Right lobe of liver (tissue), 6 donors: ENCODE measurements at regions not wholly inside any gene's neighbourhood (a gene's known extent, or its start where the extent isn't known, plus 50 kb on each side); places are given as distances from the start of the nearest gene placed in this dataset.

Source experiments
- ATAC-seq, 4 donors: fragments of 200-7000 bp; cut with Tn5 transposase; one replicate each; pipeline ENCODE4 v1.9.1; 2020; ENCODE audit warnings: mild to moderate bottlenecking in 4 of 4, moderate library complexity in 4 of 4
- DNase-seq, 3 donors: peaks; one replicate each; pipeline ENCODE4 v3.0.0-alpha.2; 2020
- H3K27ac ChIP-seq, 3 donors: fragments of 200-600 bp; one replicate each; pipeline ENCODE4 v1.8.0; 2022
- H3K27me3 ChIP-seq, 2 donors: fragments of 200-600 bp; one replicate each; pipeline ENCODE4 v1.8.0; 2022
- H3K36me3 ChIP-seq, 4 donors: fragments of 200-600 bp; sonication (generic) in 1 of 4; one replicate each; pipeline versions ENCODE4 v1.5.1 to v1.8.0; 2017 to 2022; ENCODE audit warnings: control low read depth in 1 of 4
- H3K4me1 ChIP-seq, 4 donors: fragments of 200-600 bp; sonication (generic) in 1 of 4; one replicate each; pipeline versions ENCODE4 v1.5.1 to v1.8.0; 2017 to 2022; ENCODE audit warnings: control low read depth in 1 of 4
- H3K4me3 ChIP-seq, 3 donors: fragments of 200-600 bp; one replicate each; pipeline ENCODE4 v1.8.0; 2022
- H3K9me3 ChIP-seq, 4 donors: fragments of 200-600 bp; sonication (generic) in 1 of 4; one replicate each; pipeline versions ENCODE4 v1.5.1 to v1.8.0; 2017 to 2022; ENCODE audit warnings: control low read depth in 1 of 4
- POLR2A ChIP-seq: fragments of 450-650 bp; IDR thresholded peaks from one replicate; pipeline ENCODE4 v1.6.1; 2017; ENCODE audit warnings: antibody characterized with exemption, mild to moderate bottlenecking
- WGBS: methylation state at CpG from one replicate; pipeline ENCODE4 v1.1.6; 2018; ENCODE audit warnings: low coverage, low lambda C conversion rate; ENCODE audit not compliant: insufficient coverage; ENCODE audit errors: missing lambda C conversion rate; 5-methylcytosine and 5-hydroxymethylcytosine counted together
- intact Hi-C, 2 donors: fragments of 100-400 bp; cut with DNase I; formaldehyde crosslinking; loops; one replicate each; pipeline versions ENCODE4 v1.11.2 to v1.14.1; 2022
- TF ChIP-seq, protein P1 (sequence below), 4 donors: fragments of 200-600 bp in 3 of 4; fragments of 450-650 bp in 1 of 4; IDR thresholded peaks; one replicate each; pipeline versions ENCODE4 v1.5.1 to v1.8.0; 2016 to 2022; ENCODE audit warnings: antibody characterized with exemption in 4 of 4, mild to moderate bottlenecking in 2 of 4
- donor health status: DM: no; HTN: yes; CAD: no.
- donor health status: DM: no; HTN: no; CAD: no.
- donor health status: DM: no; HTN: no; CAD: no.
- donor health status: DM: no; HTN: yes; CAD: no.
- donor health status: DM: no; HTN: yes; CAD: no.

DNA sequence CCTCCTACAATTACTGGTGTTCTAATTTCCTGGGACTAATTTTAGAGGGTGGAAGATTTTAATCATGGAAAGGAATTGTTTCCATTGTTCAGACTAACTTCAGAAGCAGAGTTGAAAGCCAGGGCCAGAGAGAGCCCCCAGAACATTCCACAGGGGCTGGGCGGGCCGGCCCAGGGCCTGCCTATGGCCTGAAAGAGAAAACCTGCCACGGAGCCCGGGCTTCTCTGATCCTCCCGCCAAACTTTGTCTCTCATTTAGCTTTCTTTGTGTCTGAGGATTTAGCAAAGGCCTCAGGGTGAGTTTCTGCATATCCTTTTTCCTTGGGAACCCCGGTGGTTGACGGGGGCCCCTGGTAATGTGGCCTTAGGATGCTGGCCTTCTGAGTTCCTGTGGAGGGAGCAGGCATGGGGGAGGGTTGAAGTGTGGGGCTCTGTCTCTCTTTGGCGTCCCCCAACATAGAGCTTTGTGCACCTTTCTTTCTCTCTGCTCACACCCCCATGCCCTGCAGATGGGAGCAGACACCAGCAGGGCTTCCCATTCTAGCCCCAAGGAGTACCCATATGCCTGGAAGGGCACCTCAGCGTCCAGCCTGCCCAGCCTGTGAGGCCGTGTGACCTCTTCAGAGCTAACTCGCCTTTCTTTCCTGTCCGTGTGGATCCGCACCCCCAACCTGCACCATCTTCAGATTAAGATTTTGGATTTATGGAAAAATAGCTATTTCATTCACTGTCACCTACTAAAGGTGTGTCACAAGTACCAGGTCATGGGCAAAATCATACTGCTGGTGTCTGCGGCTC, 539.5 kb downstream of the FGF9 start:
- H3K4me1 ChIP-seq = no peaks in the 10 kb centered on the region
- DNase-seq = no peak
- no peaks in the 10 kb centered on the region for H3K27me3 ChIP-seq
- no peaks in the 10 kb centered on the region for H3K9me3 ChIP-seq
- TF ChIP-seq, protein P1, sequence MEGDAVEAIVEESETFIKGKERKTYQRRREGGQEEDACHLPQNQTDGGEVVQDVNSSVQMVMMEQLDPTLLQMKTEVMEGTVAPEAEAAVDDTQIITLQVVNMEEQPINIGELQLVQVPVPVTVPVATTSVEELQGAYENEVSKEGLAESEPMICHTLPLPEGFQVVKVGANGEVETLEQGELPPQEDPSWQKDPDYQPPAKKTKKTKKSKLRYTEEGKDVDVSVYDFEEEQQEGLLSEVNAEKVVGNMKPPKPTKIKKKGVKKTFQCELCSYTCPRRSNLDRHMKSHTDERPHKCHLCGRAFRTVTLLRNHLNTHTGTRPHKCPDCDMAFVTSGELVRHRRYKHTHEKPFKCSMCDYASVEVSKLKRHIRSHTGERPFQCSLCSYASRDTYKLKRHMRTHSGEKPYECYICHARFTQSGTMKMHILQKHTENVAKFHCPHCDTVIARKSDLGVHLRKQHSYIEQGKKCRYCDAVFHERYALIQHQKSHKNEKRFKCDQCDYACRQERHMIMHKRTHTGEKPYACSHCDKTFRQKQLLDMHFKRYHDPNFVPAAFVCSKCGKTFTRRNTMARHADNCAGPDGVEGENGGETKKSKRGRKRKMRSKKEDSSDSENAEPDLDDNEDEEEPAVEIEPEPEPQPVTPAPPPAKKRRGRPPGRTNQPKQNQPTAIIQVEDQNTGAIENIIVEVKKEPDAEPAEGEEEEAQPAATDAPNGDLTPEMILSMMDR (IDR thresholded peaks at IDR 0.05) = no peak
- TF ChIP-seq POLR2A = no peak
- H3K27ac ChIP-seq = no peak overlapping the region
- 79% methylated on average over 3 of the region's 14 CpGs for WGBS
- no peak for ATAC-seq
- no peaks in the 10 kb centered on the region for H3K36me3 ChIP-seq
- intact Hi-C loops = no loop called here
- H3K4me3 ChIP-seq = no peak overlapping the region

DNA sequence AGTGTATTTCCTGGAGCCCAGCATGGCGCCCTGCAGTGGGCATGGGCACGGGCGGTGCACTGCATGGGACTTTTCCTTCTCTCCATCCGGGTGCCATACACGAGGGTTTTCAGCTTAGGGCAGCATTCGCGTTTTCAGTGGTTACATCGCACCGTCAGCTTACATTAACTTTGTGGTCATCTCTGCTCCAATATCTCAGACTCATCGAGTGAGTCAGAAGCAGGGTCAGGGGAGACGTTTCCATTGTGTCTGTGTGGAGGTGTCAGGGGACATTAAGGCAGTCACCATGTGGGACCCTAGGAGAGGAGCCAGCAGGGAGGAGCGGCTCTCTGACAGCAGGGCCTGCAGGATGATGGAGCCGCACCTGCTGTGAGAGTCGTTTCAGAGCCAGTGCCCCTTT, 541.0 kb downstream of the FGF9 start:
- DNase-seq = no peak
- Histone ChIP-seq H3K4me1 (no peaks in the 10 kb centered on the region), H3K27ac (no peak overlapping the region), H3K27me3 (no peaks in the 10 kb centered on the region), H3K36me3 (no peaks in the 10 kb centered on the region), H3K4me3 (no peak overlapping the region), H3K9me3 (no peaks in the 10 kb centered on the region)
- ATAC-seq = no peak
- 75% methylated on average over 11 of the region's 14 CpGs for WGBS
- no peak for TF ChIP-seq POLR2A
- intact Hi-C loops = no loop called here

DNA sequence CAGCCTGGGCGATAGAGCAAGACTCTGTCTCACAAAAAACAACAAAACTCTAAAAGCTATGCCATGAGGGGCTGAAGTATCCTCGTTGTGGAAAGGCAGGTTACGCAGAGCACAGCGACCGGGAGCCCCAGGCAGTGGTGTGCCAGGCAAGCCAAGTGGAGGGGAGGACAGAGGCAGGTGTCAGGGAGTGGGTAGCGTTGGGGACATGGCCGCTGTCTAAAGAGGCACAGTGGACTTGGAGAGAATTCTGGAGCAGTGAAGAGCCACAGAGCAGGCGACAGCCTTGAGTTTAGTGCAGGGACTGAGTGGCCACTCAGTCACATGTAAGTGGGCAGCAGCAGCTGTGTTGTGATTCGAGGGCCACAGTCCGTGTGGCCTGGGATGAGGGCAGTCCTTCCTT, 541.7 kb downstream of the FGF9 start:
- TF ChIP-seq, protein P1 (IDR thresholded peaks at IDR 0.05) = no peak
- TF ChIP-seq POLR2A = no peak
- no peaks in the 10 kb centered on the region for H3K36me3 ChIP-seq
- no peaks in the 10 kb centered on the region for H3K9me3 ChIP-seq
- ATAC-seq = peak in 1 of 4 donors; percentile 19
- H3K4me3 ChIP-seq = no peak overlapping the region
- no peaks in the 10 kb centered on the region for H3K4me1 ChIP-seq
- intact Hi-C loops = no loop called here
- 70% methylated on average over 4 of the region's 10 CpGs for WGBS
- H3K27ac ChIP-seq = no peak overlapping the region
- no peak for DNase-seq
- no peaks in the 10 kb centered on the region for H3K27me3 ChIP-seq

DNA sequence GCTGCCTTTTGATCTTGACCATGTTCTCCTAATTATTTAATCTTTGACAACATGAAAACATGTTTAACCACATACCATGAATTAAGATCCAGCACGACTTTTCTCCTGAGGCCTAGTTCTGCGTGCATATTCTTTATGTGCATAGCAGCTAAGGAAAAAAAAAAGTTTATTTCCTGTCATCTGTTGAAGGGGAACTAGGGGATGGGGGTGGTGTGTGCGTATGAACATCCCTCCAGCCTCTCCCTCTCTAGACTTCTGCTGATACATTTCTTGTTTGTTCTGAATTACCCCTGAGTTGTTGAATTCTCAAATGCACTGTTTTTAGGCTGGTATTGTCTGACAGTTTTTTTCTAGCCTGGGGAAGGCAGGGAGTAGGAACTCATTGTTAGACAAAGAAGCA, 543.3 kb downstream of the FGF9 start:
- H3K27me3 ChIP-seq = no peaks in the 10 kb centered on the region
- H3K4me3 ChIP-seq = no peak overlapping the region
- no peaks in the 10 kb centered on the region for H3K9me3 ChIP-seq
- DNase-seq (no peak), ATAC-seq (peak in 2 of 4 donors; percentile 33 to 58)
- no peak overlapping the region for H3K27ac ChIP-seq
- H3K36me3 ChIP-seq = no peaks in the 10 kb centered on the region
- no peaks in the 10 kb centered on the region for H3K4me1 ChIP-seq
- 53% methylated on average over 3 of the region's 3 CpGs for WGBS
- TF ChIP-seq, protein P1 (IDR thresholded peaks at IDR 0.05) = no peak
- TF ChIP-seq POLR2A = no peak
- intact Hi-C loops = no loop called here

DNA sequence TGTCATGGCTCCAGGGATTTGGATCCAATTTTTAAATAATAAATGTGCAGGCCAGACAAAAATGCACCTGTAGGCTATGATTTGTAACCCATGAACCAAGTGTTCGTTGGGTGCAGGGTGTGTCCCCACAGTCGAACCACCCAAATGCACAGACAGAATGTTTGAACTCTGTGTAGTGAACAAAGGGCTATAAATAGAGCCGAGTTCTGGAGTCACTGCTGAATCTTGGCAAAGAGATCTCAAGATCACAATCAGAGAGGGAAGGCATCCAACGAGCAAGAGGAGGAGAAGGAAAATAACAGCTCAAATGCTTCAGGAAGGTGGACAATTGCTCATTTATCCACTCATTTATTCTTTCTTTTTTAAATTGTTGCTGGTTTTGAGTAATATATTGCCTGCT, 547.9 kb downstream of the FGF9 start:
- Histone ChIP-seq H3K4me1 (no peaks in the 10 kb centered on the region), H3K9me3 (no peaks in the 10 kb centered on the region), H3K36me3 (no peaks in the 10 kb centered on the region), H3K4me3 (no peak overlapping the region), H3K27ac (no peak overlapping the region), H3K27me3 (no peaks in the 10 kb centered on the region)
- ATAC-seq = no peak
- WGBS = 38% methylated on average over 4 of the region's 4 CpGs
- intact Hi-C loops = no loop called here
- TF ChIP-seq, protein P1 (IDR thresholded peaks at IDR 0.05) = no peak
- no peak for TF ChIP-seq POLR2A
- DNase-seq = no peak
